ENCODE measurements at regions not wholly inside any gene's neighbourhood (a gene's known extent, or its start where the extent isn't known, plus 50 kb on each side); places are given as distances from the start of the nearest gene placed in this dataset.

DNA sequence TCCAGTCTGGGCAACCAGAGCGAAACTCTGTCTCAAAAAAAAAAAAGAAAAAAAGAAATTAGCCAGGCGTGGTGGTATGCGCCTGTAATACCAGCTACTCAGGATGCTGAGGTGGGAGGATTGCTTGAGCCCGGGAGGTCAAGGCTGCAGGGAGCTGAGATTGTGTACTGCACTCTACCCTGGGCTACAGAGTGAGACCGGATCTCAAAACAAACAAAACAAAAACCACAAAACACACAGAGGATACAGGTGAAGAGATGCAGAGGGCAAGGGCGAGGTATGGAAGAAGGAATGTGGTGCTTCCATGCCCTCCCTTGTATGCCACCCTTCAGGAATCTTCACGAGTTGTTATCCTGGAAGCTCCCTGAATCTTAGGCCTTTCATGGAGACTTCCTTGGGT lies 68.5 kb downstream of the NDUFS5 start:
- Histone ChIP-seq H2AFZ (ENCODE audit: low read length) (no peak overlapping the region), H3K9me3 (ENCODE audit: low read depth, low read length) (no peaks in the 10 kb centered on the region)
- TF ChIP-seq, protein P1, sequence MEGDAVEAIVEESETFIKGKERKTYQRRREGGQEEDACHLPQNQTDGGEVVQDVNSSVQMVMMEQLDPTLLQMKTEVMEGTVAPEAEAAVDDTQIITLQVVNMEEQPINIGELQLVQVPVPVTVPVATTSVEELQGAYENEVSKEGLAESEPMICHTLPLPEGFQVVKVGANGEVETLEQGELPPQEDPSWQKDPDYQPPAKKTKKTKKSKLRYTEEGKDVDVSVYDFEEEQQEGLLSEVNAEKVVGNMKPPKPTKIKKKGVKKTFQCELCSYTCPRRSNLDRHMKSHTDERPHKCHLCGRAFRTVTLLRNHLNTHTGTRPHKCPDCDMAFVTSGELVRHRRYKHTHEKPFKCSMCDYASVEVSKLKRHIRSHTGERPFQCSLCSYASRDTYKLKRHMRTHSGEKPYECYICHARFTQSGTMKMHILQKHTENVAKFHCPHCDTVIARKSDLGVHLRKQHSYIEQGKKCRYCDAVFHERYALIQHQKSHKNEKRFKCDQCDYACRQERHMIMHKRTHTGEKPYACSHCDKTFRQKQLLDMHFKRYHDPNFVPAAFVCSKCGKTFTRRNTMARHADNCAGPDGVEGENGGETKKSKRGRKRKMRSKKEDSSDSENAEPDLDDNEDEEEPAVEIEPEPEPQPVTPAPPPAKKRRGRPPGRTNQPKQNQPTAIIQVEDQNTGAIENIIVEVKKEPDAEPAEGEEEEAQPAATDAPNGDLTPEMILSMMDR (IDR thresholded peaks at IDR 0.05; ENCODE audit: extremely low read depth, low read depth, low read length): no peak

DNA sequence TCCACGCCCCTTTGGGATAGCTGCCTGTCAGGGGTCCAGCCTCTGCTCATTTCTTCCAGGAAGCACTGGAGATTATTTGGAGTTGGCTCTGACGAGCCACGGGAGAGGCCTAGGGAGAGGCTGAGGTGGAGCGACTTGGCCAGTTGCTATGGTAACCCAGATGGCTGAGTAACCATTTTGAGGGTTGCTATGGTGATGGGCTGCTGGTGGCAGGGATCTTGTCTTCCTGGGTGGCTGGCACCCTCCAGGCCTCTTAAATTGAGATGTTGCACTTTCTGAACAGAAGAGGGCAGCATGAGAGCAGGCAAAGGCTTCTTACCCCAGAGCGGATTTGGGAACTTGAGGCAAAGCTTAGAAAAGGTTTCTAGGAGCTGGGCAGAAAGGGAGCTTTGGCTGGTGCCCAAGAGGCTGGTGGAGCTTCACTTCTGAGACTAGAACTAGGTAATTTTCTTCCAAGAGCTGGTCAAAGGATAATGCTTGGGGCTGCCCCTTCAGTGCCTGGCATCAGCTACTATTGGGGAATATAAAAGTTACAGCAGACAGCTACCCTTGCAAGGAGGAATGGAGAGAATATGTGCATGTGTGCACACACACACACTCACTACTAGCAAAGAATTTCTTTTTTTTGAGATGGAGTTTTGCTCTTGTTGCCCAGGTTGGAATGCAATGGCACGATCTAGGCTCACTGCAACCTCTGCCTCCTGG lies 72.5 kb downstream of the NDUFS5 start:
- Histone ChIP-seq H3K4me2 (ENCODE audit: insufficient read depth, low read length) (peak overlapping the region; percentile 17), H2AFZ (ENCODE audit: low read length) (peak overlapping the region; percentile 39)

More for the DNA sequence above, 68.5 kb downstream of the NDUFS5 start:
- H3K27ac ChIP-seq (ENCODE audit: low read depth, low read length): no peak overlapping the region
- H3K79me2 ChIP-seq (ENCODE audit: insufficient read depth, low read length): no peaks in the 10 kb centered on the region
- no peak for DNase-seq (ENCODE audit: insufficient read length, low spot score, missing footprints)
- peaks cover 14% of the 10 kb centered on the region for H3K4me1 ChIP-seq (ENCODE audit: insufficient read depth, low read length)
- no peaks in the 10 kb centered on the region for H4K20me1 ChIP-seq (ENCODE audit: insufficient read depth, low read length)
- no peak overlapping the region for H3K4me3 ChIP-seq (ENCODE audit: insufficient read depth, low read length)
- no peaks in the 10 kb centered on the region for H3K36me3 ChIP-seq (ENCODE audit: insufficient read depth, low read length)
- H3K27me3 ChIP-seq (ENCODE audit: insufficient read depth, low read length): no peaks in the 10 kb centered on the region
- H3K4me2 ChIP-seq (ENCODE audit: insufficient read depth, low read length): no peak overlapping the region

DNA sequence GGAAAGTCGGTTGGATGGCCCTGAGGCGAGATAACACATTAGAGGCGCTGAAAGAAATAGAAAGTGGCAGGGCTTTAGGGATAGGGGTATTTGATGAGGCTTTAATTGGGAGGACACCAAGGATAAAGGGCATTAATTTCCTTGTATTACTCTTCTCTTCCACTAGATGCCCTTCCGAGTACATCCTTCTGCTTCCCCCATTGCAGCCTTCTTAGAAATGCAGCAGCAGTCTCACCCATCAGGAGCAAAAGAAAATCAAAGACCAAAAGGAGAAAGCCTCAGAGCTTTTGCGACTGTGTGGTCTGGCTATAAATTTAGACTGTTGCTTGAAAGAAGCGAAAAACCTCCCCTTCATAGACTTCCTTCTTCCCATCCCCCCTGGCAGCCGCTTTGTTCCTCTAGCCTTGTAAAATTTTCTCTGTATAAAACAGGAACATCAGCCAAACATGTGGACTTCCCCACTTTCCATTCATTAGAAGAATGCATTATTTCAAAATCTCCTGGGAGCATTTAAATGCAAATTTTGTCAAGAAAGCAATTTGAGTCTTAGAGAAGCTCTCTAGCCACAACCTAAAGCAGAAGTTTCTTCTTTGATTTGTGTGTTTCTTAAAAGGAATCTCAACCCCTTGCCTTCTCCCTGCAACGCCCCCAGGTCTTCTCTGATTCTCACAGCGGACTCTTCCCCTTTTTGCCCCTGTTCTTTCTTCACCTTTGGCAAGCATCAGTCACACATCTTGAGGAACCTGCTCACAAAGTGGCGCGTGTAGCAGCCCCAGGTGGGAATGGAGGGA lies 76.6 kb downstream of the NDUFS5 start:
- H3K4me1 ChIP-seq (ENCODE audit: insufficient read depth, low read length): peaks cover 43% of the 10 kb centered on the region
- no peak overlapping the region for H2AFZ ChIP-seq (ENCODE audit: low read length)
- peak overlapping the region; percentile 71 for H3K4me2 ChIP-seq (ENCODE audit: insufficient read depth, low read length)
- H3K79me2 ChIP-seq (ENCODE audit: insufficient read depth, low read length): peaks cover 23% of the 10 kb centered on the region
- TF ChIP-seq, protein P1 (IDR thresholded peaks at IDR 0.05; ENCODE audit: extremely low read depth, low read depth, low read length): peak; percentile 82
- H3K27ac ChIP-seq (ENCODE audit: low read depth, low read length): peak overlapping the region; percentile 88
- H3K9me3 ChIP-seq (ENCODE audit: low read depth, low read length): no peaks in the 10 kb centered on the region
- no peak overlapping the region for H3K4me3 ChIP-seq (ENCODE audit: insufficient read depth, low read length)
- DNase-seq (ENCODE audit: insufficient read length, low spot score, missing footprints): peak; percentile 93
- H4K20me1 ChIP-seq (ENCODE audit: insufficient read depth, low read length): peaks cover 9% of the 10 kb centered on the region
- H3K36me3 ChIP-seq (ENCODE audit: insufficient read depth, low read length): no peaks in the 10 kb centered on the region
- no peaks in the 10 kb centered on the region for H3K27me3 ChIP-seq (ENCODE audit: insufficient read depth, low read length)

More for the DNA sequence above, 72.5 kb downstream of the NDUFS5 start:
- Histone ChIP-seq H3K27me3 (ENCODE audit: insufficient read depth, low read length) (no peaks in the 10 kb centered on the region), H3K79me2 (ENCODE audit: insufficient read depth, low read length) (no peaks in the 10 kb centered on the region), H3K4me1 (ENCODE audit: insufficient read depth, low read length) (peaks cover 16% of the 10 kb centered on the region), H3K27ac (ENCODE audit: low read depth, low read length) (peak overlapping the region; percentile 43), H3K36me3 (ENCODE audit: insufficient read depth, low read length) (no peaks in the 10 kb centered on the region), H3K9me3 (ENCODE audit: low read depth, low read length) (no peaks in the 10 kb centered on the region), H3K4me3 (ENCODE audit: insufficient read depth, low read length) (no peak overlapping the region), H4K20me1 (ENCODE audit: insufficient read depth, low read length) (no peaks in the 10 kb centered on the region)
- DNase-seq (ENCODE audit: insufficient read length, low spot score, missing footprints): peak; percentile 98
- TF ChIP-seq, protein P1 (IDR thresholded peaks at IDR 0.05; ENCODE audit: extremely low read depth, low read depth, low read length): peak; percentile 93
